ENCODE measurements at regions not wholly inside any gene's neighbourhood (a gene's known extent, or its start where the extent isn't known, plus 50 kb on each side); places are given as distances from the start of the nearest gene placed in this dataset.

DNA sequence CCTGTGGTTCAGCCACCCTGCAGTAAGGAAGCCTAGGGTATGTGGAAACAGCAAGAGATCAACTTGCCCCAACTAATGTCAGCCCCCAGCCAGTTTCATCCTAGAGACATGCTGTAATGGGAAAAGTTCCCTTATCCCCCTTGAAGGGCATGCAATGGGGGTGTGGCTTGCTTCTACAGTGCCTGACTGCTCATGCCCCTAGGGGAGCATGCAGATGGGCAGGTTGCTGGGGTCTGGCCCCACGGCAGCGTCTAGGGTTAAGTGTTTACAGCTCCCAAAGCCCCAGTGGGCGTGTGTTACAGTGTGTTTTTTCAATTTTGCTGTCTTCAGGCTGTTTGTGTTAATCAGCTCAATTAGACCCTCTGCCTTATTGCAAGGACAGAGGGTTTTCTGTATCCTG lies 1105.9 kb downstream of the AMY1C start:
- Histone ChIP-seq H3K27ac (ENCODE audit: low read length) (no peak overlapping the region), H4K20me1 (ENCODE audit: insufficient read depth, low read length) (no peaks in the 10 kb centered on the region), H3K79me2 (ENCODE audit: low read length) (no peaks in the 10 kb centered on the region), H3K4me2 (ENCODE audit: low read length) (no peak overlapping the region), H3K9ac (ENCODE audit: low read length) (no peak overlapping the region), H3K4me3 (ENCODE audit: low read length) (no peak overlapping the region), H3K4me1 (ENCODE audit: low read length) (no peaks in the 10 kb centered on the region), H3K9me3 (ENCODE audit: insufficient read depth, low read length) (no peaks in the 10 kb centered on the region), H3K27me3 (ENCODE audit: low read depth, low read length) (no peaks in the 10 kb centered on the region), H2AFZ (ENCODE audit: low read depth, low read length) (no peak overlapping the region), H3K36me3 (replicated peaks; ENCODE audit: low read depth, low read length) (no peaks in the 10 kb centered on the region)
- TF ChIP-seq, protein P1, sequence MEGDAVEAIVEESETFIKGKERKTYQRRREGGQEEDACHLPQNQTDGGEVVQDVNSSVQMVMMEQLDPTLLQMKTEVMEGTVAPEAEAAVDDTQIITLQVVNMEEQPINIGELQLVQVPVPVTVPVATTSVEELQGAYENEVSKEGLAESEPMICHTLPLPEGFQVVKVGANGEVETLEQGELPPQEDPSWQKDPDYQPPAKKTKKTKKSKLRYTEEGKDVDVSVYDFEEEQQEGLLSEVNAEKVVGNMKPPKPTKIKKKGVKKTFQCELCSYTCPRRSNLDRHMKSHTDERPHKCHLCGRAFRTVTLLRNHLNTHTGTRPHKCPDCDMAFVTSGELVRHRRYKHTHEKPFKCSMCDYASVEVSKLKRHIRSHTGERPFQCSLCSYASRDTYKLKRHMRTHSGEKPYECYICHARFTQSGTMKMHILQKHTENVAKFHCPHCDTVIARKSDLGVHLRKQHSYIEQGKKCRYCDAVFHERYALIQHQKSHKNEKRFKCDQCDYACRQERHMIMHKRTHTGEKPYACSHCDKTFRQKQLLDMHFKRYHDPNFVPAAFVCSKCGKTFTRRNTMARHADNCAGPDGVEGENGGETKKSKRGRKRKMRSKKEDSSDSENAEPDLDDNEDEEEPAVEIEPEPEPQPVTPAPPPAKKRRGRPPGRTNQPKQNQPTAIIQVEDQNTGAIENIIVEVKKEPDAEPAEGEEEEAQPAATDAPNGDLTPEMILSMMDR (IDR thresholded peaks at IDR 0.05; ENCODE audit: low read depth, low read length) = no peak
- no peak for TF ChIP-seq EZH2phosphoT487 (IDR thresholded peaks at IDR 0.05; ENCODE audit: low read depth)

DNA sequence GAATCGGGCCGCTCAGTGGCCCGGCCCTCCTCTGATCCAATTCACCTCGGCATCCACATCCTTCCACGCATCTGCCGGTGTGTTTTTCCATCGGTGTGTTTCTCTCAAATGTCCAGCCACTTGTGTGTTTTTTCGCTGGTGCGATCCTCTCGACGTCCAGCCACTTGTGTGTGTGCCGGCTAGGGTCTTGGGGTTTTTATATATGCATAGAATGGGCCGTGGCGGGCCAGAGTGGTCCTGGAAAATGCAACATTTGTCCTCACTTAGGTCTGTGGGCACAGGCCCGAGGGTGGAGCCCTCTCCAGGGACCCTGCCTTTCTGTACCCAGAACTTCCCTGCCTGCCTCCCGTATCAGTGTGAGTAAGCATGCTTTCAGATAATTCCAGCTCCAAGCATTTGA lies 1106.4 kb downstream of the AMY1C start:
- TF ChIP-seq, protein P1 (IDR thresholded peaks at IDR 0.05; ENCODE audit: low read depth, low read length) = no peak
- TF ChIP-seq EZH2phosphoT487 (IDR thresholded peaks at IDR 0.05; ENCODE audit: low read depth) = no peak
- H3K4me3 ChIP-seq (ENCODE audit: low read length) = no peak overlapping the region
- H3K9me3 ChIP-seq (ENCODE audit: insufficient read depth, low read length) = no peaks in the 10 kb centered on the region
- H2AFZ ChIP-seq (ENCODE audit: low read depth, low read length) = no peak overlapping the region
- H3K27ac ChIP-seq (ENCODE audit: low read length) = no peak overlapping the region
- H3K4me2 ChIP-seq (ENCODE audit: low read length) = no peak overlapping the region
- H3K4me1 ChIP-seq (ENCODE audit: low read length) = no peaks in the 10 kb centered on the region
- H3K9ac ChIP-seq (ENCODE audit: low read length) = no peak overlapping the region
- no peaks in the 10 kb centered on the region for H3K79me2 ChIP-seq (ENCODE audit: low read length)
- H4K20me1 ChIP-seq (ENCODE audit: insufficient read depth, low read length) = no peaks in the 10 kb centered on the region
- no peaks in the 10 kb centered on the region for H3K27me3 ChIP-seq (ENCODE audit: low read depth, low read length)
- no peaks in the 10 kb centered on the region for H3K36me3 ChIP-seq (replicated peaks; ENCODE audit: low read depth, low read length)

DNA sequence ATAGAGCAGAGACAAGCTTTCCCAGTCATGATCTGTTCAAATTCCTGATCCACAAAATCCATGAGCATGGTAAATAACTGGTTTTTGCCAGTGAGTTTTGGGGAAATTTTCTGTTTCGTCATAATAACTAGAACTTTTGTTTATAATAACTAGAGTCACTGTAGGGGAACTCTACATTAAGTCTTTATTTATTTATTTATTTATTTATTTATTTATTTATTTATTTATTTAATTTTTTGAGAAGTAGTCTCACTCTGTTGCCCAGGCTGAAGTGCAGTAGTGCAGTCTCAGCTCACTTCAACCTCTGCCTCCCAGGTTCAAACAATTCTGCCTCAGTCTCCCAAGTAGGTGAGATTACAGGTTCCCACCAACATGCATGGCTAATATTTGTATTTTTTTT lies 1106.8 kb downstream of the AMY1C start:
- no peaks in the 10 kb centered on the region for H3K4me1 ChIP-seq (ENCODE audit: low read length)
- H3K4me3 ChIP-seq (ENCODE audit: low read length) = no peak overlapping the region
- TF ChIP-seq, protein P1 (IDR thresholded peaks at IDR 0.05; ENCODE audit: low read depth, low read length) = no peak
- TF ChIP-seq EZH2phosphoT487 (IDR thresholded peaks at IDR 0.05; ENCODE audit: low read depth) = no peak
- H2AFZ ChIP-seq (ENCODE audit: low read depth, low read length) = no peak overlapping the region
- no peak overlapping the region for H3K4me2 ChIP-seq (ENCODE audit: low read length)
- H3K79me2 ChIP-seq (ENCODE audit: low read length) = no peaks in the 10 kb centered on the region
- no peaks in the 10 kb centered on the region for H3K27me3 ChIP-seq (ENCODE audit: low read depth, low read length)
- H3K36me3 ChIP-seq (replicated peaks; ENCODE audit: low read depth, low read length) = no peaks in the 10 kb centered on the region
- H3K27ac ChIP-seq (ENCODE audit: low read length) = no peak overlapping the region
- no peaks in the 10 kb centered on the region for H3K9me3 ChIP-seq (ENCODE audit: insufficient read depth, low read length)
- H4K20me1 ChIP-seq (ENCODE audit: insufficient read depth, low read length) = no peaks in the 10 kb centered on the region
- H3K9ac ChIP-seq (ENCODE audit: low read length) = no peak overlapping the region

DNA sequence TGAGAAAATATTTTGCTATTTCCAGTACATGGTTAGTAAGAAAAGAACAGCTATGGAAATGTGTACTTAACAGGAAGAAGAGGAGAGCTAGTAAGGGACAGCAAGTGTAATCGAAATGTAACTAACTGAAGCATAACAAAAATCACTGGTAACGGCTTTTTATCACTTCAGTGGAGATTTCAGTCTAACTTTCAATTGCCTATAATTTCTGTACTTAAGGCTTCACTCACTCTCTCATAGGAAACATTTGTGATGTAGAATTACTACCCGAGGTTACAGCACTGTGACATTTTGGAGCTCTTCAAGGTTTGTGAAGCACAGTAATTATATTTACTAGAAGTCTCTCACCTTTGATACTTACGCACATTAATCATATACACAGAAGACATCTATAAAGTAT lies 1119.1 kb downstream of the AMY1C start:
- Histone ChIP-seq H3K9me3 (ENCODE audit: insufficient read depth, low read length) (no peaks in the 10 kb centered on the region), H2AFZ (ENCODE audit: low read depth, low read length) (peak overlapping the region; percentile 80), H3K27ac (ENCODE audit: low read length) (no peak overlapping the region), H3K79me2 (ENCODE audit: low read length) (no peaks in the 10 kb centered on the region), H4K20me1 (ENCODE audit: insufficient read depth, low read length) (no peaks in the 10 kb centered on the region), H3K9ac (ENCODE audit: low read length) (no peak overlapping the region), H3K4me2 (ENCODE audit: low read length) (peak overlapping the region; percentile 39), H3K27me3 (ENCODE audit: low read depth, low read length) (no peaks in the 10 kb centered on the region), H3K4me3 (ENCODE audit: low read length) (no peak overlapping the region), H3K36me3 (replicated peaks; ENCODE audit: low read depth, low read length) (no peaks in the 10 kb centered on the region), H3K4me1 (ENCODE audit: low read length) (peaks cover 8% of the 10 kb centered on the region)
- TF ChIP-seq EZH2phosphoT487 (IDR thresholded peaks at IDR 0.05; ENCODE audit: low read depth) = no peak
- TF ChIP-seq, protein P1 (IDR thresholded peaks at IDR 0.05; ENCODE audit: low read depth, low read length) = no peak

Measured in OCI-LY3 (cell line).